HEK293T (cell line): ENCODE measurements at regions not wholly inside any gene's neighbourhood (a gene's known extent, or its start where the extent isn't known, plus 50 kb on each side); places are given as distances from the start of the nearest gene placed in this dataset.
"Not testable (repeated sequence)": the region's sequence is repeated elsewhere in the genome, so short reads cannot be mapped to it uniquely, and the experiment has no call there.

ENCODE experiments used
- BHLHE40 ChIP-seq: fragments of 450-650 bp; IDR thresholded peaks from 2 replicates; pipeline ENCODE4 v1.6.1; 2016; ENCODE audit warnings: mild to moderate bottlenecking, moderate library complexity, borderline replicate concordance
- ELF4 ChIP-seq: fragments of 450-650 bp; IDR thresholded peaks from 2 replicates; pipeline ENCODE4 v1.6.1; 2017; ENCODE audit warnings: antibody characterized with exemption
- FOXK2 ChIP-seq: fragments of 450-650 bp; IDR thresholded peaks from 2 replicates; pipeline ENCODE4 v1.6.1; 2016; ENCODE audit warnings: mild to moderate bottlenecking
- LEF1 ChIP-seq: fragments of 450-650 bp; IDR thresholded peaks from 2 replicates; pipeline ENCODE4 v1.6.1; 2017; ENCODE audit warnings: mild to moderate bottlenecking, borderline replicate concordance
- ZNF384 ChIP-seq: fragments of 450-650 bp; IDR thresholded peaks from 2 replicates; pipeline ENCODE4 v1.6.1; 2016

- not testable (repeated sequence) for TF ChIP-seq ELF4, ZNF384, BHLHE40, FOXK2, LEF1
Observed at GRCh38 chr16:21539107-21539618, 60.2 kb upstream of the METTL9 start.
